Astrocyte (in vitro differentiated cells and primary cell): ENCODE measurements at regions not wholly inside any gene's neighbourhood (a gene's known extent, or its start where the extent isn't known, plus 50 kb on each side); places are given as distances from the start of the nearest gene placed in this dataset.

Experiments used
- DNase-seq: peaks from one replicate; pipeline ENCODE4 v3.0.0-alpha.2; 2010; ENCODE audit warnings: low read depth
- FAIRE-seq: peaks from 2 replicates; lab custom pipeline; 2011; peaks lifted over from hg19 to GRCh38; lab: Jason Lieb, UNC
- H2AFZ ChIP-seq: 2 replicates; pipeline ENCODE4 v1.6.0; 2012; ENCODE audit warnings: low read depth, low read length, inconsistent platforms
- H3K27ac ChIP-seq: 2 replicates; pipeline ENCODE4 v1.5.1; 2011; ENCODE audit warnings: low read depth, low read length, inconsistent platforms
- H3K27me3 ChIP-seq: 2 replicates; pipeline ENCODE4 v1.6.0; 2011; ENCODE audit warnings: low read length, inconsistent platforms; ENCODE audit not compliant: insufficient read depth
- H3K36me3 ChIP-seq: 2 replicates; pipeline ENCODE4 v1.5.1; 2011; ENCODE audit warnings: low read length, inconsistent platforms; ENCODE audit not compliant: insufficient read depth
- H3K4me1 ChIP-seq: 2 replicates; pipeline ENCODE4 v1.5.1; 2011; ENCODE audit warnings: low read length, inconsistent platforms; ENCODE audit not compliant: insufficient read depth
- H3K4me2 ChIP-seq: 2 replicates; pipeline ENCODE4 v1.6.0; 2012; ENCODE audit warnings: low read length, inconsistent platforms
- H3K4me3 ChIP-seq: 2 replicates; pipeline ENCODE4 v1.5.1; 2011; ENCODE audit warnings: low read depth, mild to moderate bottlenecking, low read length, inconsistent platforms; ENCODE audit not compliant: insufficient read depth
- H3K79me2 ChIP-seq: 2 replicates; pipeline ENCODE4 v1.6.0; 2012; ENCODE audit warnings: mild to moderate bottlenecking, low read length, inconsistent platforms; ENCODE audit not compliant: insufficient read depth
- H3K9ac ChIP-seq: 2 replicates; pipeline ENCODE4 v1.6.0; 2012; ENCODE audit warnings: mild to moderate bottlenecking, low read length, inconsistent platforms
- H3K9me3 ChIP-seq: 2 replicates; pipeline ENCODE4 v1.5.1; 2012; ENCODE audit warnings: low read depth, mild to moderate bottlenecking, low read length, inconsistent platforms; ENCODE audit not compliant: insufficient read depth
- H4K20me1 ChIP-seq: 2 replicates; pipeline ENCODE4 v1.6.0; 2012; ENCODE audit warnings: low read length, inconsistent platforms; ENCODE audit not compliant: insufficient read depth
- H3K27ac Mint-ChIP-seq: one replicate; pipeline ENCODE4 v1.8.0; 2021; ENCODE audit warnings: mild to moderate bottlenecking, mixed read lengths; ENCODE audit not compliant: unreplicated experiment
- H3K27me3 Mint-ChIP-seq: one replicate; pipeline ENCODE4 v1.8.0; 2021; ENCODE audit warnings: low read depth, mixed read lengths; ENCODE audit not compliant: unreplicated experiment
- H3K36me3 Mint-ChIP-seq: one replicate; pipeline ENCODE4 v1.8.0; 2021; ENCODE audit warnings: low read depth, mixed read lengths; ENCODE audit not compliant: unreplicated experiment
- H3K4me1 Mint-ChIP-seq: one replicate; pipeline ENCODE4 v1.8.0; 2021; ENCODE audit warnings: low read depth, mixed read lengths; ENCODE audit not compliant: unreplicated experiment
- H3K4me3 Mint-ChIP-seq: one replicate; pipeline ENCODE4 v1.8.0; 2021; ENCODE audit warnings: mild to moderate bottlenecking, moderate library complexity, mixed read lengths; ENCODE audit not compliant: unreplicated experiment
- H3K9me3 Mint-ChIP-seq: one replicate; pipeline ENCODE4 v1.8.0; 2021; ENCODE audit warnings: mild to moderate bottlenecking, mixed read lengths; ENCODE audit not compliant: unreplicated experiment
- CTCF ChIP-seq: IDR thresholded peaks from 2 replicates; pipeline ENCODE4 v1.5.1; 2011; ENCODE audit warnings: low read depth, mild to moderate bottlenecking, inconsistent platforms, low read length, moderate library complexity; ENCODE audit not compliant: insufficient read depth
- EZH2 ChIP-seq: IDR thresholded peaks from 2 replicates; pipeline ENCODE4 v1.6.1; 2012; ENCODE audit warnings: mild to moderate bottlenecking, low read length, inconsistent platforms; ENCODE audit not compliant: insufficient read depth

GRCh38 chr1:219560856-219561255 is 52.0 kb downstream of the ZC3H11B start:
- H3K79me2 ChIP-seq = no peaks in the 10 kb centered on the region
- no peaks in the 10 kb centered on the region for H4K20me1 ChIP-seq
- Mint-ChIP-seq H3K4me1 (peaks cover 4% of the 10 kb centered on the region), H3K27ac (no peak overlapping the region), H3K36me3 (no peaks in the 10 kb centered on the region), H3K4me3 (no peak overlapping the region), H3K27me3 (no peaks in the 10 kb centered on the region), H3K9me3 (no peaks in the 10 kb centered on the region)
- H3K4me2 ChIP-seq = no peak overlapping the region
- FAIRE-seq (no peak), DNase-seq (no peak)
- no peak overlapping the region for H2AFZ ChIP-seq
- no peak for TF ChIP-seq EZH2
- no peak for TF ChIP-seq CTCF
- H3K36me3 ChIP-seq = no peaks in the 10 kb centered on the region
- no peak overlapping the region for H3K4me3 ChIP-seq
- no peak overlapping the region for H3K27ac ChIP-seq
- no peaks in the 10 kb centered on the region for H3K9me3 ChIP-seq
- peaks cover 3% of the 10 kb centered on the region for H3K4me1 ChIP-seq
- no peaks in the 10 kb centered on the region for H3K27me3 ChIP-seq
- H3K9ac ChIP-seq = no peak overlapping the region

DNA sequence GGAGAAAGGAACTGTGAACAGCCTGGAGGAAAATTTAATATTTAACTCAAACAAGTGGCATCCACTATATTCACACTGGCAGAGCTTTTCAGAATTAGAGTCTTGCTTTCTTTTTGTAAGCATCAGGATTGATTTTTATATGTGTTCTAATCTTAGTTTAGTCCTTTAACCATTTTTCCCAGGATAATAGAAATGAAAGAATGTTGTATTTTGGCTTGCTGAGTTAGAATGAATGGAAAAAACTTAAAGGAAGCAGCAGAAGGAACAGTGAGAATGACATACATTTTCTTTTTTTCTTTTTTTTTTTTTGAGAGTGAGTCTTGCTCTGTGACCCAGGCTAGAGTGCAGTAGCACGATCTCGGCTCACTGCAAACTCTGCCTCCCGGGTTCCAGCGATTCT is 53.0 kb downstream of the ZC3H11B start:
- H3K9me3 ChIP-seq = no peaks in the 10 kb centered on the region
- no peak overlapping the region for H3K9ac ChIP-seq
- no peak overlapping the region for H3K4me3 ChIP-seq
- H3K4me2 ChIP-seq = no peak overlapping the region
- no peak overlapping the region for H2AFZ ChIP-seq
- Mint-ChIP-seq H3K9me3 (no peaks in the 10 kb centered on the region), H3K27ac (no peak overlapping the region), H3K4me1 (peaks cover 13% of the 10 kb centered on the region), H3K4me3 (no peak overlapping the region), H3K36me3 (no peaks in the 10 kb centered on the region), H3K27me3 (no peaks in the 10 kb centered on the region)
- DNase-seq (no peak), FAIRE-seq (no peak)
- H3K36me3 ChIP-seq = no peaks in the 10 kb centered on the region
- H4K20me1 ChIP-seq = no peaks in the 10 kb centered on the region
- H3K27me3 ChIP-seq = no peaks in the 10 kb centered on the region
- H3K79me2 ChIP-seq = no peaks in the 10 kb centered on the region
- H3K27ac ChIP-seq = no peak overlapping the region
- peaks cover 8% of the 10 kb centered on the region for H3K4me1 ChIP-seq
- TF ChIP-seq EZH2 (no peak), CTCF (no peak)

DNA sequence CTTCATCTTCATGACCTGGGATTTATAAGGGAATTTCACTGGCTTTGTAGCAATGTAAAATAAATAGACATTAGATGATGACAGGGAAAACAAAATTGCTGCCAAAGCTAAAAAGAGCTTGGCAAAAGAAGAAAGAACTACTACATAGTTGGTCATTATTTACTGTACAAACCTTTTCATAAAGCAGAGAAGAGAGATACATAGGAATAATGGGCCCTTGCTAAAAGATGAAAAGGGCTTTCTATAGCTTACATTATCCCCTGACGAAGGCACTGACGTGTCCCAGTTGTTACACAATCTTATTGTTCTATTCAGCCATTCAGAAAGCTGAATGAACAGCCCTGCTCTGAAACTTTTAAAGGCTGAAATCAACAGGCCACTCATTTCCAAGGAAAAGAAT is 57.1 kb downstream of the ZC3H11B start:
- Histone ChIP-seq H3K4me2 (peak overlapping the region; percentile 56), H3K9ac (peak overlapping the region; percentile 67), H3K4me1 (peaks cover 8% of the 10 kb centered on the region), H4K20me1 (no peaks in the 10 kb centered on the region), H3K36me3 (no peaks in the 10 kb centered on the region), H3K4me3 (no peak overlapping the region), H3K79me2 (no peaks in the 10 kb centered on the region), H3K9me3 (no peaks in the 10 kb centered on the region), H3K27me3 (no peaks in the 10 kb centered on the region), H2AFZ (peak overlapping the region; percentile 26), H3K27ac (peak overlapping the region; percentile 78)
- Mint-ChIP-seq H3K36me3 (no peaks in the 10 kb centered on the region), H3K27ac (peak overlapping the region; percentile 53), H3K27me3 (no peaks in the 10 kb centered on the region), H3K9me3 (no peaks in the 10 kb centered on the region), H3K4me3 (no peak overlapping the region), H3K4me1 (peaks cover 13% of the 10 kb centered on the region)
- no peak for TF ChIP-seq EZH2
- TF ChIP-seq CTCF = no peak
- FAIRE-seq (no peak), DNase-seq (peak; percentile 82)
